ENCODE measurements at regions not wholly inside any gene's neighbourhood (a gene's known extent, or its start where the extent isn't known, plus 50 kb on each side); places are given as distances from the start of the nearest gene placed in this dataset.

- Histone ChIP-seq H4K20me1 (ENCODE audit: control insufficient read depth, extremely low read depth, insufficient read depth, low read length) (no peaks in the 10 kb centered on the region), H3K4me3 (replicated peaks in 1 of 4; ENCODE audit: control extremely low read depth in 1 of 4, insufficient read depth in 1 of 4, low read depth in 3 of 4, low read length in 4 of 4) (no peak overlapping the region), H3K4me1 (ENCODE audit: control insufficient read depth, extremely low read depth, insufficient read depth, low read length) (peaks cover 9% of the 10 kb centered on the region), H3K27me3 (ENCODE audit: control insufficient read depth, insufficient read depth, low read length) (no peaks in the 10 kb centered on the region), H3K4me2 (ENCODE audit: extremely low read depth, insufficient read depth, low read length) (no peak overlapping the region), H3K27ac (ENCODE audit: insufficient read depth, low read length) (no peak overlapping the region), H3K9me3 (ENCODE audit: control insufficient read depth, insufficient read depth, low read depth, low read length) (no peaks in the 10 kb centered on the region), H2AFZ (ENCODE audit: low read length) (no peak overlapping the region), H3K79me2 (ENCODE audit: control insufficient read depth, insufficient read depth, low read length) (no peaks in the 10 kb centered on the region), H3K36me3 (ENCODE audit: control insufficient read depth, insufficient read depth, low read length) (no peaks in the 10 kb centered on the region), H3K9ac (ENCODE audit: insufficient read depth, low read length) (no peak overlapping the region)
- TF ChIP-seq CTCF (conservative IDR thresholded peaks at IDR 0.05 in 1 of 2, IDR thresholded peaks at IDR 0.05 in 1 of 2; ENCODE audit: low read depth in 1 of 2, low read length in 2 of 2) = no peak
- no peak for TF ChIP-seq EZH2 (IDR thresholded peaks at IDR 0.05; ENCODE audit: low read length, missing control alignments)
- DNase-seq (ENCODE audit: low read depth in 2 of 2) = no peak
Observed at GRCh38 chr4:123553733-123554637, 157.4 kb downstream of the SPRY1 start.

- TF ChIP-seq CTCF (conservative IDR thresholded peaks at IDR 0.05 in 1 of 2, IDR thresholded peaks at IDR 0.05 in 1 of 2; ENCODE audit: low read depth in 1 of 2, low read length in 2 of 2) = no peak
- TF ChIP-seq EZH2 (IDR thresholded peaks at IDR 0.05; ENCODE audit: low read length, missing control alignments) = no peak
- H3K9ac ChIP-seq (ENCODE audit: insufficient read depth, low read length) = no peak overlapping the region
- H3K79me2 ChIP-seq (ENCODE audit: control insufficient read depth, insufficient read depth, low read length) = no peaks in the 10 kb centered on the region
- no peak overlapping the region for H3K4me2 ChIP-seq (ENCODE audit: extremely low read depth, insufficient read depth, low read length)
- H3K27ac ChIP-seq (ENCODE audit: insufficient read depth, low read length) = no peak overlapping the region
- H4K20me1 ChIP-seq (ENCODE audit: control insufficient read depth, extremely low read depth, insufficient read depth, low read length) = no peaks in the 10 kb centered on the region
- H3K36me3 ChIP-seq (ENCODE audit: control insufficient read depth, insufficient read depth, low read length) = no peaks in the 10 kb centered on the region
- H3K9me3 ChIP-seq (ENCODE audit: control insufficient read depth, insufficient read depth, low read depth, low read length) = no peaks in the 10 kb centered on the region
- H3K4me1 ChIP-seq (ENCODE audit: control insufficient read depth, extremely low read depth, insufficient read depth, low read length) = peaks cover 9% of the 10 kb centered on the region
- no peaks in the 10 kb centered on the region for H3K27me3 ChIP-seq (ENCODE audit: control insufficient read depth, insufficient read depth, low read length)
- no peak overlapping the region for H2AFZ ChIP-seq (ENCODE audit: low read length)
- no peak overlapping the region for H3K4me3 ChIP-seq (replicated peaks in 1 of 4; ENCODE audit: control extremely low read depth in 1 of 4, insufficient read depth in 1 of 4, low read depth in 3 of 4, low read length in 4 of 4)
- DNase-seq (ENCODE audit: low read depth in 2 of 2) = peak in 1 of 2 donors; percentile 14
Observed at GRCh38 chr4:123554801-123555232, 158.2 kb downstream of the SPRY1 start.

GRCh38 chr4:123555233-123555806, 158.7 kb downstream of the SPRY1 start:
- TF ChIP-seq CTCF (conservative IDR thresholded peaks at IDR 0.05 in 1 of 2, IDR thresholded peaks at IDR 0.05 in 1 of 2; ENCODE audit: low read depth in 1 of 2, low read length in 2 of 2) (no peak), EZH2 (IDR thresholded peaks at IDR 0.05; ENCODE audit: low read length, missing control alignments) (no peak)
- no peak overlapping the region for H3K4me2 ChIP-seq (ENCODE audit: extremely low read depth, insufficient read depth, low read length)
- no peak overlapping the region for H2AFZ ChIP-seq (ENCODE audit: low read length)
- DNase-seq (ENCODE audit: low read depth in 2 of 2) = peak; percentile 91 to 94
- no peak overlapping the region for H3K4me3 ChIP-seq (replicated peaks in 1 of 4; ENCODE audit: control extremely low read depth in 1 of 4, insufficient read depth in 1 of 4, low read depth in 3 of 4, low read length in 4 of 4)
- H3K9me3 ChIP-seq (ENCODE audit: control insufficient read depth, insufficient read depth, low read depth, low read length) = no peaks in the 10 kb centered on the region
- H3K27me3 ChIP-seq (ENCODE audit: control insufficient read depth, insufficient read depth, low read length) = no peaks in the 10 kb centered on the region
- no peaks in the 10 kb centered on the region for H3K79me2 ChIP-seq (ENCODE audit: control insufficient read depth, insufficient read depth, low read length)
- H3K9ac ChIP-seq (ENCODE audit: insufficient read depth, low read length) = no peak overlapping the region
- H3K36me3 ChIP-seq (ENCODE audit: control insufficient read depth, insufficient read depth, low read length) = no peaks in the 10 kb centered on the region
- peaks cover 9% of the 10 kb centered on the region for H3K4me1 ChIP-seq (ENCODE audit: control insufficient read depth, extremely low read depth, insufficient read depth, low read length)
- no peak overlapping the region for H3K27ac ChIP-seq (ENCODE audit: insufficient read depth, low read length)
- H4K20me1 ChIP-seq (ENCODE audit: control insufficient read depth, extremely low read depth, insufficient read depth, low read length) = no peaks in the 10 kb centered on the region

Data from fibroblast of lung (primary cell).